Tibial nerve (tissue), 4 donors: ENCODE measurements at regions not wholly inside any gene's neighbourhood (a gene's known extent, or its start where the extent isn't known, plus 50 kb on each side); places are given as distances from the start of the nearest gene placed in this dataset.

Experiments
- DNase-seq, 2 donors: peaks; one replicate each; pipeline ENCODE4 v3.0.0-alpha.2; 2019; ENCODE audit warnings: low spot score in 2 of 2
- H3K27ac ChIP-seq, 4 donors: fragments of 200-600 bp; sonication (generic) in 3 of 4; one replicate each; pipeline ENCODE4 v1.5.1; 2017 to 2019; ENCODE audit warnings: mild to moderate bottlenecking in 1 of 4
- H3K27me3 ChIP-seq, 2 donors: fragments of 200-600 bp; sonication (generic) in 1 of 2; one replicate each; pipeline versions ENCODE4 v1.5.1 to v1.6.0; 2017 to 2019
- H3K36me3 ChIP-seq, 3 donors: fragments of 200-600 bp; sonication (generic); one replicate each; pipeline ENCODE4 v1.5.1; 2018 to 2019
- H3K4me1 ChIP-seq, 4 donors: fragments of 200-600 bp; sonication (generic) in 3 of 4; one replicate each; pipeline ENCODE4 v1.5.1; 2017 to 2019
- H3K4me3 ChIP-seq, 4 donors: fragments of 200-600 bp; sonication (generic) in 3 of 4; one replicate each; pipeline ENCODE4 v1.5.1; 2017 to 2019; ENCODE audit warnings: mild to moderate bottlenecking in 1 of 4, moderate library complexity in 1 of 4
- H3K9me3 ChIP-seq, 4 donors: fragments of 200-600 bp; sonication (generic) in 3 of 4; one replicate each; pipeline ENCODE4 v1.5.1; 2017 to 2019
- EP300 ChIP-seq, 2 donors: sonication (generic); formaldehyde crosslinking; IDR thresholded peaks; one replicate each; pipeline ENCODE4 v1.6.1; 2017; ENCODE audit warnings: antibody characterized with exemption in 2 of 2, mild to moderate bottlenecking in 1 of 2
- POLR2A ChIP-seq, 2 donors: fragments of 450-650 bp; IDR thresholded peaks; one replicate each; pipeline ENCODE4 v1.6.1; 2017; ENCODE audit warnings: antibody characterized with exemption in 2 of 2, mild to moderate bottlenecking in 2 of 2, moderate library complexity in 2 of 2
- WGBS, 2 donors: methylation state at CpG; one replicate each; pipeline ENCODE4 v1.1.5; 2018; 5-methylcytosine and 5-hydroxymethylcytosine counted together
- TF ChIP-seq, protein P1 (sequence below), 5 experiments: fragments of 200-600 bp in 3 of 5; fragments of 450-650 bp in 2 of 5; sonication (generic) in 3 of 5; IDR thresholded peaks; one replicate each; pipeline ENCODE4 v1.5.1; 2016 to 2019; ENCODE audit warnings: antibody characterized with exemption in 5 of 5, mild to moderate bottlenecking in 3 of 5, moderate library complexity in 2 of 5

DNA sequence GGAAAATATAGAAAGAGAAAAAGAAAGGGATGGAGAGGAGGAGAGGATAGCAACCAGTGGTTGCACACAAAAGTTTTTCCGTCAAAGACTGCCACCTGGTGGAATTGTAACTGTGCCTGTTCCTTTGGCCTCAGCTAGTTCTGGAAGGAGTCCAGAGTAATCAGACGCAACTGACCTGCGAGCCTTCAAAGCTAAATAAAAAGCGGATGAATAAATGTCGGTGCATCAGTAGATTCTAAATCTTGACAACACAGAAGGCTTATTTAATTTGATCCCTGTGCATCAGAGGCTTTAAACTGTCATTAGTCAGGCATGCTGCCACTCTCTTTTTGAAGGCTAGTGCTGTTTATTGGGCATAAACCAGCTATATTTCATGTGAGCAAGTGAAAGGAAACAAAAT is 132.9 kb upstream of the ACO1 start:
- peak in 1 of 2 donors; percentile 50 for DNase-seq
- WGBS, 2 donors, result 1 to 3% methylated on average over 5 of the region's 5 CpGs
- H3K4me1 ChIP-seq, result peaks cover 0 to 10% (median 0%) of the 10 kb centered on the region in 4 donors
- H3K9me3 ChIP-seq, result no peaks in the 10 kb centered on the region
- TF ChIP-seq, protein P1, sequence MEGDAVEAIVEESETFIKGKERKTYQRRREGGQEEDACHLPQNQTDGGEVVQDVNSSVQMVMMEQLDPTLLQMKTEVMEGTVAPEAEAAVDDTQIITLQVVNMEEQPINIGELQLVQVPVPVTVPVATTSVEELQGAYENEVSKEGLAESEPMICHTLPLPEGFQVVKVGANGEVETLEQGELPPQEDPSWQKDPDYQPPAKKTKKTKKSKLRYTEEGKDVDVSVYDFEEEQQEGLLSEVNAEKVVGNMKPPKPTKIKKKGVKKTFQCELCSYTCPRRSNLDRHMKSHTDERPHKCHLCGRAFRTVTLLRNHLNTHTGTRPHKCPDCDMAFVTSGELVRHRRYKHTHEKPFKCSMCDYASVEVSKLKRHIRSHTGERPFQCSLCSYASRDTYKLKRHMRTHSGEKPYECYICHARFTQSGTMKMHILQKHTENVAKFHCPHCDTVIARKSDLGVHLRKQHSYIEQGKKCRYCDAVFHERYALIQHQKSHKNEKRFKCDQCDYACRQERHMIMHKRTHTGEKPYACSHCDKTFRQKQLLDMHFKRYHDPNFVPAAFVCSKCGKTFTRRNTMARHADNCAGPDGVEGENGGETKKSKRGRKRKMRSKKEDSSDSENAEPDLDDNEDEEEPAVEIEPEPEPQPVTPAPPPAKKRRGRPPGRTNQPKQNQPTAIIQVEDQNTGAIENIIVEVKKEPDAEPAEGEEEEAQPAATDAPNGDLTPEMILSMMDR (IDR thresholded peaks at IDR 0.05), result peak; percentile 32 to 60 (median 49)
- no peak for TF ChIP-seq POLR2A (IDR thresholded peaks at IDR 0.05)
- H3K4me3 ChIP-seq, result no peak overlapping the region
- H3K27me3 ChIP-seq, result no peaks in the 10 kb centered on the region
- H3K27ac ChIP-seq, result no peak overlapping the region
- H3K36me3 ChIP-seq, result no peaks in the 10 kb centered on the region

DNA sequence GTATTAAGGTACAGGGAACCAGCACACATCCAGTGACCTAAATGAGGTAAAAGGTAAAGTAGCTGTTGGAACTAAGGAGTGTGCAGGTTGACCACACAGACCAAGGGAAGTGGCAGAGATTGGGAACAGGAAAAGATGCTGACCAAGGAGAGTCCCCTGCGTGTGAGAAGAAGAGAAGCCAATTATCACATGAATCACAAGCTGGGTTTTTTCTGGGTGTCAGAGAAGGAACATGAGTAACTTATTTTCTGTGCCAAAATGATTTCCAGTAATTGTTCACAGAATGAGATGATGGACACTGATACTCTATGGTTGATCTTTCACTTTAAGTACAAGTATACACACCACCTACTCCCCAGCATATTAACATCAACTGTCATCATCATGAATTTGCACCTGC is 130.7 kb upstream of the ACO1 start:
- DNase-seq, result no peak
- no peaks in the 10 kb centered on the region for H3K27me3 ChIP-seq
- peaks cover 0 to 10% (median 0%) of the 10 kb centered on the region in 4 donors for H3K4me1 ChIP-seq
- WGBS, 2 donors, result 43 to 57% methylated on average over 1 of the region's 1 CpG
- no peaks in the 10 kb centered on the region for H3K36me3 ChIP-seq
- no peak overlapping the region for H3K27ac ChIP-seq
- TF ChIP-seq EP300 (IDR thresholded peaks at IDR 0.05) (no peak), POLR2A (IDR thresholded peaks at IDR 0.05) (no peak)
- TF ChIP-seq, protein P1 (IDR thresholded peaks at IDR 0.05), result no peak
- H3K9me3 ChIP-seq, result no peaks in the 10 kb centered on the region
- no peak overlapping the region for H3K4me3 ChIP-seq

DNA sequence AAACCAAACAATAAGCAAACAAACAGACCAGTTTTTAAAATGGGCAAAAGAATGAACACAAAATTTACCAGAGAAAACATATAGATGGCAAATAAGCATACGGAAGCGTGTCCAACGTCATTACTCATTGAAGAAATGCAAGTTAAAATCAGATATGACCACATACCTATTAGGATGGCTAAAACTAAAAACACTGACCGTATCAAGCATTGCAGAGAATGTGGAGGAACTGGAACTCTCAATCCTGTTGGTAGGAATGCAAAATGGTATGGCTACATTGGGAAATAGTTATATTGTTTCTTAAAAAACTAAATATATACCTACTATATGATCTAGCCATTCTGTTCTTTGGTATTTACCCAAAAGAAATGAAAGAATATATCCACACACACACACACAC is 129.4 kb upstream of the ACO1 start:
- no peaks in the 10 kb centered on the region for H3K9me3 ChIP-seq
- TF ChIP-seq, protein P1 (IDR thresholded peaks at IDR 0.05), result no peak
- TF ChIP-seq POLR2A (IDR thresholded peaks at IDR 0.05), result no peak
- no peak for TF ChIP-seq EP300 (IDR thresholded peaks at IDR 0.05)
- H3K27me3 ChIP-seq, result no peaks in the 10 kb centered on the region
- H3K4me1 ChIP-seq, result peaks cover 0 to 10% (median 0%) of the 10 kb centered on the region in 4 donors
- no peak overlapping the region for H3K4me3 ChIP-seq
- H3K27ac ChIP-seq, result no peak overlapping the region
- no peaks in the 10 kb centered on the region for H3K36me3 ChIP-seq
- DNase-seq, result no peak
- WGBS, 2 donors, result 74 to 91% methylated on average over 4 of the region's 4 CpGs

DNA sequence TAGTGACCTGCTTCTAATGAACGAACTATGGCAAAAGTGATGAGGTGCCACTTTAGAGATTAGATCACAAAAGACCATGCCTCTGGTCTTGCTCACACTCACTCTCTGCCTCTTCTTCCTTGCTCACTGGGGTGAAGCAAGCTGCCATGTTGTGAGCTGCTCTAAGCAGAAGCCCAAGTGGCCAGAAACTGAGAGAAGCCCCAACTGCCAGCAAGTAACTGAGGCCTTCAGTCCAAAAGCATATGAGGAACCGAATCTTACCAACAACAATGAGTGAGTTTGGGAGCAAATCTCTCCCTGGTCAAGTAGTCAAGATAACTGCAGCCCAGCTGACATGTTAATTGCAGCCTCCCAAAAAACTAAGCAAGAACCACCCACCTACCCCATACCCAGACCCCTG is 126.0 kb upstream of the ACO1 start:
- no peaks in the 10 kb centered on the region for H3K27me3 ChIP-seq
- WGBS, 2 donors, result 92 to 97% methylated on average over 2 of the region's 2 CpGs
- TF ChIP-seq, protein P1 (IDR thresholded peaks at IDR 0.05), result no peak
- TF ChIP-seq POLR2A (IDR thresholded peaks at IDR 0.05) (no peak), EP300 (IDR thresholded peaks at IDR 0.05) (no peak)
- no peak overlapping the region for H3K27ac ChIP-seq
- H3K4me3 ChIP-seq, result no peak overlapping the region
- no peak for DNase-seq
- H3K36me3 ChIP-seq, result no peaks in the 10 kb centered on the region
- no peaks in the 10 kb centered on the region for H3K4me1 ChIP-seq
- H3K9me3 ChIP-seq, result no peaks in the 10 kb centered on the region

DNA sequence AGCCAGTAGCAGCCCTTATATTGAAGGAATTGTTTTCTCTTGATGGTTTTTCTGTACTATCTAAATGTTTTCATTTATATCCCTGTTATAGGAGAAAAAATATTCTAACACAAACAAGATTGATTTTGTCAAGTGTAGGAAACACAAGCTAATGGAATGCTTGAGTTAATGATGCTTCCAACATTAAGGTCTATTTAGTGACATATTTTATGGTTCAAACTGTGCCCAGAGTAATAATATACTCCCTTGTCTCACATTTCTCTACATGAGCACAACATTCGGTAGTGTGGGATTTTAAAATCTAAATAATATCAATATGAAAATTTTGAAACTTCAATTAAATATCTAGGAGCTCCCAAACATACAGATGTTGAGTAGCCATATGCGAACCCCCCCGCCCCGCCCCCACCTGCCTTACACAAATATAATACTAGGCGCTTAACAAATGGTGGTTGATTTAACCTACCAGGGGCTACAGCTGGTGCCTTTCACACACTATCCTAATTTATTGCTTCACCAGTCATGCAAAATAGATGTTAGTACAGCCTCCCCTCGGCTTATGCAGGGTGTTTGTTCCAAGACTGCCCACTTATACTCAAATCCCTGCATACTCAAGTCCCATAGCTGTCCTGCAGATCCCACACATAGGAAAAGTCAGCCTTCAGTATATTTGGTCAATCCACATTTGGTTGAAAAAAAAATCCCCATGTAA is 124.1 kb upstream of the ACO1 start:
- Histone ChIP-seq H3K36me3 (no peaks in the 10 kb centered on the region), H3K4me1 (no peaks in the 10 kb centered on the region), H3K9me3 (no peaks in the 10 kb centered on the region), H3K27me3 (no peaks in the 10 kb centered on the region), H3K4me3 (no peak overlapping the region), H3K27ac (no peak overlapping the region)
- TF ChIP-seq, protein P1 (IDR thresholded peaks at IDR 0.05), result no peak
- no peak for TF ChIP-seq POLR2A (IDR thresholded peaks at IDR 0.05)
- no peak for TF ChIP-seq EP300 (IDR thresholded peaks at IDR 0.05)
- no peak for DNase-seq
- WGBS, 2 donors, result 85 to 88% methylated on average over 6 of the region's 6 CpGs
